CD4-positive, alpha-beta T cell treated with Interleukin-6 for 4 hours (primary cell): ENCODE measurements at regions not wholly inside any gene's neighbourhood (a gene's known extent, or its start where the extent isn't known, plus 50 kb on each side); places are given as distances from the start of the nearest gene placed in this dataset.

Source experiments
- DNase-seq: peaks from one replicate; pipeline ENCODE4 v3.0.0-alpha.2; 2020; ENCODE audit warnings: mixed read lengths

DNA sequence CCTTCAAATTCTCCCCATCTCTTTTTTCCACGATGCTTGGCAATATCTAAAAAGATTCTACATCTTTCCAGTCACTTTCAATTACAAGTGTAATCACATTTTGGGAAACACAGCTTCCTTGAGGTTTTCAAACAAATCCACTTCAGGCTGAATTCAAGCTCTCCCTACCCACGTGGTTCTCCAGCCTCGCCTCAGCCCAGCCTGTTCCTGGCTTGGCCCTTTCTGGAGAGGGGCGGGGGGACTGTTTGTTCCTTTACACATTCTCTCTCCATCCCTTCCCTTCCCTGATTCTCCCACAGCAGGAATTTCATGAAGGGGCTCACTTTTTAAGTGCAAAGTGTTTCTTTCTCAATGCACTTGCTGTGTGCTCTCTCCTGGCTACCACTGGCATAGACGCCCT, 226.3 kb upstream of the SOX11 start:
- no peak for DNase-seq

DNA sequence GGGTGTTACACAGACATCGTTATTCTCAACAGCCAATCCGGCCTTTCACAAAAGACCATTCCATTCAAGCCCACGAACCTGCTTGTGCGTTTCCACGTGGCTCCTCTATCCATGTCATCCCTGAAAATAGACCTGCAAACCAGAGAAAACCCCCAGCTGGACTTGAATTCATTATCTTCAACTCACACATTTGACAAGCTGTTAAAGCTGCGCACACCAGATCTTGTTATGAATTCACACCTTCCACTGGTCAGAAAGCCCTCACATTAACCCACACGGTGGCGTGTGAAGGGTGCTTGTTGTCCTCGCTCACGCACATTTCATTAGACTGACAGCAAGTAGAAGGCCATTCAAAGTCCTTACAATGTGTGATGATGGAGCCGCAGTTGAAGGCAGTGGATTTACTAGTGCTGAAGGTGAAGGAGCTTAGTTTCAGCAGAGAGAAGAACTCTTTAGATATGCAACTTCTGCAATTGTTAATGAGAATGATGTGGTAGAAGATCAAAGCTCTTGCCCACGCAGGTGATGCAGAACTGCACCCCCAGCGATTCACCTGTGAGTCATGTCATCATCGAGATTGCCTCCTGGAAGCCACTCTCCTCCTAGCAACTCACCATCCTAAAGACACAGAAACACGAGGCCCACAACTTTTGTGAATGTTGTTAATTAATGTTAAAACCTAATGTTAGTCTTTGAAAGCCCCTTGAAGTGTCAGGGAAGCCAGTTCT, 224.8 kb upstream of the SOX11 start:
- DNase-seq: no peak

DNA sequence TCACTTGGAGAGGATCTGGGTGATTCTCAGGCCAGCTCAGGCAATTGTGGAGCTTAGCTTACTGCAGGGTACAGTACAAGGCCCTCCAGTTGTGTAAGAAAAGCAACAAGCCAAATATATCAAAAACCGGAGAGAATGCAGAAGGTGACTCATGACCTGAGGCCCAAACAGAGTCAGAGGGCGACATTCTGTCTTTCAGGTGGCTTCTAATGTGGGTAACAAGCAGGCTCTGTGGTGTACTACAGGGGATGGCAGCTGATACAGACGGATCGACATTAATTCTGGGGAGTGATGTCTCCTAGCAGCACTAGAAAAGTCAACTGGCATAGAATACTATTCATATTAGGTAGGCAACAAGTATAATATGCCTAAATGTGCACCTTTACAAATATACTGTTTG, 219.5 kb upstream of the SOX11 start:
- no peak for DNase-seq

DNA sequence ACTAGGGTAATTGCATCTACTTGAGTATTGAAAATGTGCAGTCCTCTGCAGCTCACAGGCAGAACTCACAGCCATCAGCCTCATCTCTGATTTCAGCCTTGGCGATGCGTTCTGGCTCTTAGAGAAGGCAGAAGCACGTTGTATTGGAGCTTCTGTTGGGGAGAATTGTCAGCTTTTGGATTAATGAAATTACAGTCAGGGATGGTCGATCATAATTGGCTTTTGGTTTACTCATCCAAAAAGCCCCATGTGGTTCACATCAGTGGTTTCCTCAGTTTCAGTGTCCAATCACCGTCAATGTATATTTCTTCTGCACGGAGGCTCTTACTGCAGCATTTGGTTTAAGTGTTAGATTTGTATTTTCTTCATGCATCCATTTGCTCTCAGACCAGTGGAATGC, 218.5 kb upstream of the SOX11 start:
- DNase-seq: no peak

DNA sequence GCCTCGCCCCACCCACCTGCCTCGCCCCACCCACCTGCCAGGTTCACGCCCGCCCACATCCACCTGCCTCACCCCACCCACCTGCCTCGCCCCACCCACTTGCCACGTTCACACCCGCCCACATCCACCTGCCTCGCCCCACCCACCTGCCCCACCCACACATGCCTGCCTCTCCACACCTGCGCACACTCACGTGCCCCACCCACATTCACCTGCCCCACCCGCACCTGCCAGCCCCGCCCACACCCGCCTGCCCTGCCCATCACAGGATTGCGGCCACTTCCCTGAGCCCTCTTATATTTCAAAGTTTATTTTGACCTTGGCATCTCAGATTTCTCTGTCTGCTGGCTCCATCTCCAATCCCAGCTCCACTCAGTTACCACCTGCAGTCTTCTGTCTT, 217.5 kb upstream of the SOX11 start:
- DNase-seq: no peak

DNA sequence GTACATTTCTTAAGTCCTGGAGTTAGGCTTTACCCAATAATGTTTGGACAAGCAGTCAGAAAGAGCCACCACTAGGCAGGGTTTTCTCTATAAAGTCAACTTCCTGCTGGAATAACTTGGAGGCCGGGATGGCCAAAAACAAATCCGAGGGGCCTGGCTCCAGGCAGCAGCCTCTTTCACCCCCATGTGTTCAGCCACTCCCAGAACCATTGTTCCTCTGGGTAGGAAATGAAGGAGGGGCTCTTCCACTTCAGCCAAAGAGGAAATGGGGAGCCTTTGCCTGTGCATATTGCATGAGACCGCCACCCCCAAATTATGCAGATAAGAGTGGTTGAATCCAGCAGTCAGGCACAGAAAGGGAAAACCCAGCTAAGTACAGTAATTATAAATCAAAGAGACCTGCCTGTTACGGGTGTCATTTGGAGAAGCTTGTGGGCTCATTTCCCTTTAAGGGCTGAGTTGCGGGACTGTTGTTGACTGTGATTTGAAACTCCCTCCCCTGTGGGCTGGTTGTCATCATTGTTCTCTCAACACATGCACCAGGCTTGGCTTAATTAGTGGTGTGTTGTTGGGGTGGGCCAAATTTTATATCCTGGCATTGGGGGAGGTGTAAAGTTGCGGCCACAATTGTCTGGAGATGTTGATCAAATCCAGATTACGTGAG, 212.8 kb upstream of the SOX11 start:
- no peak for DNase-seq

DNA sequence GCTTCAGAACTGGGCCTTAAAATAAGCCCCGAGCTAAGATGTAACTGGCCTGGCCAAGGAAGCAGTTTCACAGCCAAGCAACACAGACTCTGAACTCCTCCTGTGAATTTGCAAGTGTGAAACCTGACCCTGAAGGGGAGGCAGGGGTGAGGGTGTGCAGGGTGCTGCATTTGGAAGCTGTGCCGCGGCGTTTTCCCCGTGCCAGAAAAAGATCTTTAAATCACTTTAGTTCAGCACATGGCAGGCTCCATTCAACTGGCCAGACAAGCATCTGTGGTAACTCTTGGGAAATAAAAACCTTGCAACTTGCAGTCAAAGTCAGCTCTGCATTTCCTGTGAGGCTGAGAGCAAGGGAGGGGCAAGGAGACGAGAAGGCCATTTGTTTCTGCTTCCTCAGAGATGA, 209.3 kb upstream of the SOX11 start:
- no peak for DNase-seq

DNA sequence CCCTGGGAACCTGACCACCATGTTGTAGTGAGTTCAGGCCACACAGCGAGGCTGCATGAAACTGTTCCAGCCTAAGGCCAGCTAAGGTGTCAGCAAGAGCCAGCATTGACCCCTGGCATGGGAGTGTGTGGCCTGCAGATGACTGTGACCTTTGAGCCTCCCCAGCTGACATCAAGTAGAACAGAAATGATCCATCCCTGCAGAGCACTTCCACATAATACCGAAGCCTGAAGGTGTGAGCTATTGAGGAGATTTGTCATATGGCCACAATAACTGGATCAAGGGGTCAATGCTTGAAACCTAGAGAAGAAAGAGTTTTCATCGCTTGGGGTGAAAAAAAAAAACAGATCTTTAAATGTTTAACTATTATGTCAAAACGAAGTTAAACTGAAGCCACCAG, 207.3 kb upstream of the SOX11 start:
- DNase-seq: no peak

DNA sequence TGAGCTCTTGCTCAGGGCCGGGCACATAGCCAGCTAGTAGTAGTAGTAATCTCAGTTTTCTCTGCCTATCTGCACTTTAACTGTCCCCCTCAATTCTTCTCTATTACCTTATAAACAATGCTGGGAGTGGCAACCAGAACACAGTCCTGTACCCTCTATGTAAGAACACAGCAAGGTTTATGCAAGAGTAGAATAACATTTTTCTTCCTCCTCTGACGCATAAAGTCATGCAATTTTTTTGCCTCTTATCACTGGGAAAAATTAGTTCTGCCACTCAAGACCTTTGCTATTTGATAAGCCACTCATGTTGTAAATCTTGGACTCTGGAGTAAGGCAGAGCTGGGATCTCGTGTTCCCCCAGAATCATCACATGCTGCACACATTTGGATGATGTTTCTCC, 200.7 kb upstream of the SOX11 start:
- no peak for DNase-seq

DNA sequence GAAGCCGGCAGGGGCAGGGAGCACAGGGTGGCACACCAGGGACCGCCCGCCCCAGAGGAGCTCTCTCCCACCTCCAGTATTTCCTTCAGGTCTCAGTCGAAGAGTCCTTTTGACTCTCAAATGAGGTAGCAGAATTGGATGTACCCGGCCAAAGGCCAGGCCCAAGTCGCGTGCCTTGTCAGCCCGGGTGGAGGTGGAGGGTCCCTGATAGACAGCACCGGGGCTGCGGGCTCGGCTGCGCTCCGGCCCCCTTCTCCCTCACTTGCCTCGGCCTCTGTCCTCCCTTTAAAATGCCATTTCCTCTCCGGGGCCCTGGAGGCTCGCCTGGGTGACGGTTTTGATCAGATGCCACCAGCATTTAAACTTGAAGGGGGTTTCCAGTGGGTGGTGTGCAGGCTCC, 198.9 kb upstream of the SOX11 start:
- no peak for DNase-seq

DNA sequence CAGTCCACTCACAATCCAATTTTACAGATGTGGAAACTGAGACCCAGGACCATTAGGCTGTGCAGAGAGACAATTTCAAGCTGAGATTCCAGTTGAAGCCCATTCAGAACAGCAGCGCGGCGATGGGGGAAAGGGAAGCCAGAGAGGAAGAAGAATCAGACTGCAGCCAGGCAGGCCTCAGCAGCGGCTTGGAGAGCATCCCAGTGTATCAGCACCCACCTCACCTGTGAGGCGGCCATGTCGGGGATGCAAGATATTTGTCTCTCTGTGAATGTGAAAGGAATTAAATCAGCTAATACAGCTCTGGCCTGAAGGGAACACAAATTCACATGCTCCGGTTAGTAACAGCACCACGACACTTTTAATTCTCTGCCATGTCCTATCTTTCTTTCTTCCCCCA, 198.0 kb upstream of the SOX11 start:
- DNase-seq: no peak

DNA sequence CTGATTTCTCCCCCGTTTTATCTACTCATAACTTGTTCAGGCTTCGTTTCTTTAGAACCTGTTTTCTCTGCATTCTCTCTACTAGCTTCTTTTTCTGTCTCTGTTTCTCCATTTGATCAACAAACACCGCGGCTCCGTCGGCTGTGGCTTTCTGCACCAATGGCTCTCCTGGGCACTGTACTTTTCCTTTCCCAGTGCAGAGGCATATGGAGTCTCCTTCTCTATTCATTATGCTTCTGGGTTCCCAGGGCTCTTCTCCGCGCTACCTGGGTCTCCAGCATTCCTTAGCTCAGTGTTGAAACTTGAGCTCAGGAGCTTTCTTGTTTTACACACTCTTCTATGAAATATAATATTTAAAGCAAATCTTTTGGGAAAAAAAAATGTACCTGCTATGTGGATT, 196.6 kb upstream of the SOX11 start:
- no peak for DNase-seq

DNA sequence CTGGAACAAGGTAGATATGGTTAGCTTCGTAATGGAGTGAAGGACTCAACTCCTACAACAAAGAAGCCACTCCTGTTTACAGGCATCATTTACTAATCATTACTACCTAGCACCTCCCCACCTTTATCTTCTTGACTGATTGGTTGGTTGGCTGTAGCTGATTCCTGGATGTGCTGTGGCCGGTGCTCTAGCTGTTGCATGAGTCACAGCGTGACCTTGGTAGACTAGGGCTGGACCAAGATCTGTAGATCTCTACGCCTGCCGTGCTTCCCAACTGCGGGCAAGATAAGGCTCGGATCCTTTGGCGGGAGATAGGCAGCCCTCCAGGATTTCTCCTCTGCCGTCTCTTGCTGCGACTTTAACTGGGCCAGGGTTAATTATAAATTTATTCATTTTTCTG, 194.3 kb upstream of the SOX11 start:
- DNase-seq: no peak

DNA sequence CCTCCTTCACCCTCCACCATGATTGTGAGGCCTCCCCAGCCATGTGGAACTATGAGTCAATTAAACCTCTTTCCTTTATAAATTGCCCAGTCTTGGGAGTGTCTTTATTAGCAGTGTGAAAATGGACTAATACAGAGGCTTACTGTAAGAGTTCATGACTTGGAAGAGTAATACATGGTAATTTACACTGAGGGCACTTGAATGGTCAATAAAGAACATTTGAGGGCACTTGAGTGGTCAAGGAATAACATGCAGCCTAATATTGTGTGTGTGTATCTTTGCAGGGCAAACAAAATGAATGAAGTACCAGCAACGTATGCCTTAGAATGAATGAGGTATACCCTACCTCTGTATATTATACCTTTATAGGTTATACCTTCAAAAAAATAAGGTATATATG, 190.4 kb upstream of the SOX11 start:
- no peak for DNase-seq

DNA sequence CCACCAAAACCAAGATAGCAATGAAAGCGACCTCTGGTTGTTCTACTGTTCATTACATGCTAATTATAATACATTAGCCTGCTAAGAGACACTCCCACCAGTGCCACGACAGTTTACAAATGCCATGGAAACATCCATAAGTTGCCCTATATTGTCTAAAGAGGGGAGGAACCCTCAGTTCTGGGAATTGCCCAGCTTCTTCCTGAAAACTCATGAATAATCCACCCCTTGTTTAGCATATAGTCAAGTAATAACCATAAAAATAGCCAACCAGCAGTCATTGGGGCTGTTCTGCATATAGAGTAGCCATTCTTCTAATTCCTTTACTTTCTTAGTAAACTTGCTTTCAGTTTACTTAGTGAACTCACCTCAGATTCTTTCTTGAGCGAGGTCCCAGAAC, 189.8 kb upstream of the SOX11 start:
- no peak for DNase-seq

DNA sequence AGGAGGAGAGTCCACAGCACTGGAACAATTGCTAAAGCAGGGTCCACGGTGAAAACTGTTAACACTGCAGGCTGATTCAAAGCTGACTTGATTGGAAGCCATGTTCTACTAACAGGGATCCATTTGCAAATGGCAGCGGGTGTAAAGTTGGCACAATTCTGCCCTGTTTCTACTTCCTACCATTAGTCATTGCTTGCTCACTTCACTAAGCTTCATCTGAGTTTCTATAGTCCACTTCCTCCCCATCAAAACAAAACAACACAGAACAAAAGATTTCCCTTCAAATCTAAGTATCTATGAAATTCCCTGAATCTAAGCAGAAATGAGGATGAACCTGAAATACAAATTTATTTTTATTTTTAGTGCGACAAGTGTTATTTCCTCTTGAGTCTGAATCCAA, 187.4 kb upstream of the SOX11 start:
- DNase-seq: no peak

DNA sequence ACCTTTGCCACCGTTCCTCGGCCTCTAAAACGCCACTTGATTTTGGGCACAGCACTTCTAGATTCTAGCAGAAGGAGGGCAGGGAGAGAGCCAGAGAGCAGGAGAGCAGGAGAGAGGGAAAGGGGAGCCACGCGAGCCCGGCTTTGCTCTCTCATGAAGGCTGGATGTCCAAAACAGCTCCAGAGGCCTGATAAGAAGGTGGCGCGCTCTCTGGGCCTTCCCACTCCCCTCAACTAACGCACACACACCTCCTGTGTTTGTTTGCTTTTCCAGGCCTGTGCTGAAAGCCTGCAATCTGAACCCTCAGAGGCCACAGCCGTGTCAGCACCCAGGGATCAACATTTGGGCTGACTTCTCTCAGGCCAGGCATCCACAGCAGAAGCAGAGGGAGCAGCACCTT, 184.8 kb upstream of the SOX11 start:
- no peak for DNase-seq

DNA sequence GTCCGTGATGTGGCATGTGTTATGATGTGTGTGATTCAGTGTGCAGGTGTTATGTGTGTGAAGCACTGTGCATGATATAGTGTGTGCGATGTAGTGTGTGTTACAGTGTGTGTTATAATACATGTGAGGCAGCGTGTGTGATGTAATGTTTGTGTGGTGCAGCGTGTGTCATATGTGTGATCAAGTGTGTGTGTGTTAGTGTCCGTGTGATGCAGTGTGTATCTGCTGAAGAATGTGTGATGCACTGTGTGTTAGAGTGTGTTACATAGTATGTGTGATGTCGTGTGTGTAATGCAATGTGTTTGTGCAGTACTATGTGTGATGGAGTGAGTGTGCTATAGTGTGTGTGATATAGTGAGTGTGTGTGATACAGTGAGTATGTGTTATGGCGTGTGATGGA, 182.8 kb upstream of the SOX11 start:
- no peak for DNase-seq

DNA sequence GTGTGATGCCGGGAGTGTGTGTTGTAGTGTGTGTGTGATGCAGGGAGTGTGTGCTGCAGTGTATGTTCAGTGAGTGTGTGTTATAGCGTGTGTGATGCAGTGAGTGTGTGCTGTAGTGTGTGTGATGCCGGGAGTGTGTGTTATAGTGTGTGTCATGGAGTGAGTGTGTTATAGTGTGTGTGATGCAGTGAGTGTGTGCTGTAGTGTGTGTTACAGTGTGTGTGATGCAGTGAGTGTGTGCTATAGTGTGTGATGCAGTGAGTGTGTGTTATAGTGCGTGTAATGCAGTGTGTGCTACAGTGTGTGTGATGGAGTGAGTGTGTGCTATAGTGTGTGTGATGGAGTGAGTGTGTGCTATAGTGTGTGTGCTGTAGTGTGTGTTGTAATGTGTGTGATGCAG, 182.1 kb upstream of the SOX11 start:
- no peak for DNase-seq

DNA sequence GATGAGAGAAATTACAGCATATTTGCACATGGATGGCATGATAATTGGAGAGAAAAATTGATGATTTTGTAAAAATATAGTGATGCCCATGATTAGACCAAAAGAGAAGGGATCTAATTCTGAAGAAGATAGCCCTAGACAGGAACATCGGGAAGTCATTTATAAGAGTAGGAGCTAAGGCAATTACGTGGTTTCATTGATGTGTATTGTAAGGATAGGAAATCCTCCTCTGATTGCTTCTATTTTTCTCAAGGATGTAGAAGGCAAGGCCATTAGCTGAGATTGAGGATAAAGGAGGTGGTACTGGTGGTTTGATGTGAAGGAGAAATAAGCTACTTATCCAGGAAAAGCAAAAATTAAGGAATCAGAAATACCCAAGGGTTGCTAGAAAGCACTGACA, 176.5 kb upstream of the SOX11 start:
- no peak for DNase-seq

DNA sequence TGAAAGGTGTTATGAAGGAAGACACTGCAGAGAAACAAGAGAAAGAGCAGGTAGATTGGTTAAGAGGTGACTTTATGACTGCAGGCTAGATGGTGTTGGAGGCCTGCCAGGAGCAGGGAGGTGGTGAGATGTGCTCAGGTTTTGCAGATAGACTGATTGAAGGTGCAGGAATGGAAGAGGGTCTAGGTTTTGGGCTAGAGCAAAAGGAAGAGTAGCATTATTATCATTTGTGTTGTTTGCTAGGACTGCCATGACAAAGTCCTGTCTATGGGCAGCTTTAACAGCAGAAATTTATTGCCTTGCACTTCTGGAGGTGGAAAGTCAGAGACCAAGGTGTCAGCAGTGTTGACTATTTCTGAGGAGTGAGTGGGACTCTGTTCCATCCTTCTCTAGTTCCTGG, 172.9 kb upstream of the SOX11 start:
- DNase-seq: no peak

DNA sequence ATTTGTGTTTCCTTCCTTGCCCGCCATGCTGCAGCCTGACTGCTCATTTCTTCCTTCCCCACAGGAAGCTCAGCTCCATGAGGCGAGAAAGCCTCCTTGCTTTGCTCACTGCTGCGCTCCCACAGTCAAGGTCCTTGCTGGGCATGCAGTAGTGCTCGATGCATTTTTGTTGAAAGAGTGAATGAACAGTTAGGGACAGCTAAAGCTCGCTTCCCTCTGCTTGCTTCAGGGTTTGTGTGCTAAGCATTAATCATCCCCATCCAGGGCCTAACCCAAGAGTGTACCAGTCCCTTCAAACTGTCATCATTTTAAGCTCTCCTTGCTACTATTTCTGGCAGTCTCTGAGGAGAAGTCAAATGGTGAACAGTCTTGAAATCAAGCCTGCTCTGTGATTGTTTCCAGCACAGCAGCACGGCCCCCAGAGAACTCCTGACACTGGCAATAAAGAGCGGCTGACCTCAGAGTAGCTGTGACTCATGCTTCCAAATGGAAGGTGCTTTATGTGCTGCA, 171.7 kb upstream of the SOX11 start:
- no peak for DNase-seq

DNA sequence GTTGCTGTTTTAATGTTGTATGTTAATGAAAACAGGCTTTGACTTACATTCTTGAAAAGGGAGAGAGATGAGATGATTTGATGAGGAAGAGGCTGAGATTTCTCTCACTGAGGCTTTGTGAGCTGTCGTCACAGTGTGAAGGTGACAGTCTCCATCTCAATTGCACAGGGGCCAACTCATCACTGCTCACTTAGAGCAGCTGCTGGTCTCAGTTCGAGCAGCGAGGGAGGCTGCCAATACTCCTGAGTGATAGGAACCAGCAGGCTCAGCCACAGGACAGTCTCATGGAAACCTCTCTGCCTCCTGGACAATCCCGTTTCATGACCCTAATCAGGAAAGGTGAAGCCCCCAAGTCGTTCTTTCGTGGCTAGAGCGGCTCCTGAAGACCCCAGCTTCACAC, 170.7 kb upstream of the SOX11 start:
- no peak for DNase-seq

DNA sequence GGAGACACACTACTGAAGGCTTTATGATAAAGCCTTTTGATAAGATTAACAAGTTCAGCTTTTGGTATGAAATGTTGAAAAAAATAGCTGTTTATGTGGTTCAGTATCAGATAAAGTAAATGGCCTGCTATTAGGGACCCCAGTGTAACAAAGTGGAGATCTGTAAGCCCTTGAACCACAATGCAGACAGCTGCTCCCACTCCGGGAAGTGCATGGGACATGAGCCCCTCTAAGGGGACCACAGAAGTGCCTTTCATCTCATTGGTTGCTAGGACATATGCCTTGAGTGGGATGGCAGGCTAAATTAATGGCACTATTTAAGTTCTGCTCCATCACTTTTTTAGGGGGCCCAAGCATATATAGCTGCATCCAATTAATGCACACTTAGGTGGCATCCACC, 167.6 kb upstream of the SOX11 start:
- no peak for DNase-seq

DNA sequence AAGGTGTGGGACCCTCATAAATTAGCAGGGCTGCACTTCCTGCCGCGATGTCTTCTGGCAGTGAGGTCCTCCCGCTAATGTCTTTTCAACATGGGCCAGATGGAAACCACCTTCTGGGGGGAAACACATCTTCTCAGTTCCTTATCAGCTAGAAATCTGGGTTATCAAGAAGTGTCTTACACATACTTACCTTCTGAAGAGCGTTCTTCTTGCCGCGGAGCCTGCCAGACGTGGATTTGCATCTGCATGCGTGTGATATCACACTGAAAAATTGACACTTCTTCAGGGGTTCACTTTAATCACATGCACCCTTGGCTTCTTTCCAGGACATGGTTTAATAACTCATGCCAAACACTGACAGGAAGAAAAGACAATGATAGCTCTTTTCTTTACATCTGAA, 163.5 kb upstream of the SOX11 start:
- DNase-seq: no peak
